Mucosa of rectum (tissue), 2 donors: ENCODE measurements at regions not wholly inside any gene's neighbourhood (a gene's known extent, or its start where the extent isn't known, plus 50 kb on each side); places are given as distances from the start of the nearest gene placed in this dataset.

Experiments used
- H3K27ac ChIP-seq, 2 donors: one replicate each; pipeline ENCODE4 v1.7.0; 2013; ENCODE audit warnings: inconsistent platforms in 2 of 2, low read depth in 2 of 2, low read length in 2 of 2
- H3K27me3 ChIP-seq, 2 donors: one replicate each; pipeline ENCODE4 v1.7.0; 2013; ENCODE audit warnings: low read length in 2 of 2; ENCODE audit not compliant: control insufficient read depth in 2 of 2, insufficient read depth in 2 of 2
- H3K36me3 ChIP-seq, 2 donors: one replicate each; pipeline ENCODE4 v1.7.0; 2013; ENCODE audit warnings: low read length in 2 of 2; ENCODE audit not compliant: control insufficient read depth in 2 of 2, insufficient read depth in 2 of 2
- H3K4me1 ChIP-seq, 2 donors: one replicate each; pipeline ENCODE4 v1.7.0; 2013; ENCODE audit warnings: low read length in 2 of 2, mild to moderate bottlenecking in 1 of 2; ENCODE audit not compliant: control insufficient read depth in 2 of 2, insufficient read depth in 2 of 2
- H3K4me3 ChIP-seq, 2 donors: one replicate each; pipeline ENCODE4 v1.7.0; 2013; ENCODE audit warnings: low read length in 2 of 2
- H3K9ac ChIP-seq, 2 donors: one replicate each; pipeline ENCODE4 v1.7.0; 2013; ENCODE audit warnings: low read length in 2 of 2, low read depth in 1 of 2, mild to moderate bottlenecking in 1 of 2
- H3K9me3 ChIP-seq, 2 donors: one replicate each; pipeline ENCODE4 v1.7.0; 2013; ENCODE audit warnings: low read length in 2 of 2; ENCODE audit not compliant: control insufficient read depth in 2 of 2
- donor health status: healthy.
- donor health status: Normal muscosa, but diverticular disease.

- H3K36me3 ChIP-seq, result no peaks in the 10 kb centered on the region
- no peak overlapping the region for H3K27ac ChIP-seq
- no peak overlapping the region for H3K4me3 ChIP-seq
- no peaks in the 10 kb centered on the region for H3K4me1 ChIP-seq
- no peak overlapping the region for H3K9ac ChIP-seq
- no peaks in the 10 kb centered on the region for H3K27me3 ChIP-seq
- no peaks in the 10 kb centered on the region for H3K9me3 ChIP-seq
Observed at GRCh38 chrX:20971250-20971649, 403.0 kb upstream of the CNKSR2 start.

- Histone ChIP-seq H3K27ac (no peak overlapping the region), H3K9me3 (no peaks in the 10 kb centered on the region), H3K4me3 (no peak overlapping the region), H3K9ac (no peak overlapping the region), H3K36me3 (no peaks in the 10 kb centered on the region), H3K4me1 (no peaks in the 10 kb centered on the region), H3K27me3 (no peaks in the 10 kb centered on the region)
Observed at GRCh38 chrX:20969565-20969964, 404.7 kb upstream of the CNKSR2 start.

GRCh38 chrX:20968996-20969395, 405.2 kb upstream of the CNKSR2 start:
- Histone ChIP-seq H3K27ac (no peak overlapping the region), H3K27me3 (no peaks in the 10 kb centered on the region), H3K9ac (no peak overlapping the region), H3K4me3 (no peak overlapping the region), H3K9me3 (no peaks in the 10 kb centered on the region), H3K4me1 (no peaks in the 10 kb centered on the region), H3K36me3 (no peaks in the 10 kb centered on the region)

- no peaks in the 10 kb centered on the region for H3K4me1 ChIP-seq
- H3K9me3 ChIP-seq, result no peaks in the 10 kb centered on the region
- H3K4me3 ChIP-seq, result no peak overlapping the region
- H3K9ac ChIP-seq, result no peak overlapping the region
- H3K27ac ChIP-seq, result no peak overlapping the region
- no peaks in the 10 kb centered on the region for H3K27me3 ChIP-seq
- H3K36me3 ChIP-seq, result no peaks in the 10 kb centered on the region
Observed at GRCh38 chrX:20967725-20968124, 406.5 kb upstream of the CNKSR2 start.

- Histone ChIP-seq H3K9ac (no peak overlapping the region), H3K4me3 (no peak overlapping the region), H3K27me3 (peaks cover 0 to 3% of the 10 kb centered on the region in 2 donors), H3K9me3 (no peaks in the 10 kb centered on the region), H3K4me1 (no peaks in the 10 kb centered on the region), H3K27ac (no peak overlapping the region), H3K36me3 (no peaks in the 10 kb centered on the region)
Observed at GRCh38 chrX:20965270-20966044, 408.8 kb upstream of the CNKSR2 start.

- H3K9me3 ChIP-seq, result no peaks in the 10 kb centered on the region
Observed at GRCh38 chrX:20954014-20954413, 420.2 kb upstream of the CNKSR2 start.

GRCh38 chrX:20952180-20952579, 422.0 kb upstream of the CNKSR2 start:
- H3K4me3 ChIP-seq, result no peak overlapping the region

More at GRCh38 chrX:20954014-20954413, 420.2 kb upstream of the CNKSR2 start:
- no peak overlapping the region for H3K9ac ChIP-seq
- no peak overlapping the region for H3K27ac ChIP-seq
- no peaks in the 10 kb centered on the region for H3K27me3 ChIP-seq
- H3K36me3 ChIP-seq, result no peaks in the 10 kb centered on the region
- no peak overlapping the region for H3K4me3 ChIP-seq
- H3K4me1 ChIP-seq, result no peaks in the 10 kb centered on the region

GRCh38 chrX:20951016-20951810, 423.0 kb upstream of the CNKSR2 start:
- Histone ChIP-seq H3K9me3 (no peaks in the 10 kb centered on the region), H3K27me3 (no peaks in the 10 kb centered on the region), H3K27ac (no peak overlapping the region), H3K9ac (no peak overlapping the region), H3K36me3 (no peaks in the 10 kb centered on the region), H3K4me1 (no peaks in the 10 kb centered on the region), H3K4me3 (no peak overlapping the region)

More at GRCh38 chrX:20952180-20952579, 422.0 kb upstream of the CNKSR2 start:
- Histone ChIP-seq H3K36me3 (no peaks in the 10 kb centered on the region), H3K27me3 (no peaks in the 10 kb centered on the region), H3K9me3 (no peaks in the 10 kb centered on the region), H3K4me1 (no peaks in the 10 kb centered on the region), H3K27ac (no peak overlapping the region), H3K9ac (no peak overlapping the region)

- no peaks in the 10 kb centered on the region for H3K4me1 ChIP-seq
- no peak overlapping the region for H3K4me3 ChIP-seq
- no peak overlapping the region for H3K27ac ChIP-seq
- H3K9me3 ChIP-seq, result no peaks in the 10 kb centered on the region
- no peaks in the 10 kb centered on the region for H3K27me3 ChIP-seq
- H3K9ac ChIP-seq, result no peak overlapping the region
- H3K36me3 ChIP-seq, result no peaks in the 10 kb centered on the region
Observed at GRCh38 chrX:20947411-20947912, 426.8 kb upstream of the CNKSR2 start.

- H3K27ac ChIP-seq, result no peak overlapping the region
- H3K27me3 ChIP-seq, result no peaks in the 10 kb centered on the region
- no peaks in the 10 kb centered on the region for H3K4me1 ChIP-seq
- H3K4me3 ChIP-seq, result no peak overlapping the region
- no peaks in the 10 kb centered on the region for H3K36me3 ChIP-seq
- no peak overlapping the region for H3K9ac ChIP-seq
- H3K9me3 ChIP-seq, result no peaks in the 10 kb centered on the region
Observed at GRCh38 chrX:20913760-20914159, 460.5 kb upstream of the CNKSR2 start.
